NB4 (cell line): ENCODE measurements at regions not wholly inside any gene's neighbourhood (a gene's known extent, or its start where the extent isn't known, plus 50 kb on each side); places are given as distances from the start of the nearest gene placed in this dataset.
"Not testable (repeated sequence)": the region's sequence is repeated elsewhere in the genome, so short reads cannot be mapped to it uniquely, and the experiment has no call there.

Experiments
- DNase-seq: peaks from one replicate; pipeline ENCODE4 v3.0.0; 2010; ENCODE audit warnings: low read depth
- H3K4me3 ChIP-seq: one replicate; pipeline ENCODE4 v1.5.1; 2011; ENCODE audit warnings: mild to moderate bottlenecking, low read depth, low read length, moderate library complexity
- MYC ChIP-seq: IDR thresholded peaks from 2 replicates; pipeline ENCODE4 v1.6.1; 2011; ENCODE audit warnings: low read depth, low read length
- POLR2A ChIP-seq: IDR thresholded peaks from 2 replicates; pipeline ENCODE4 v1.6.1; 2011; ENCODE audit warnings: mild to moderate bottlenecking; ENCODE audit not compliant: insufficient read length; ENCODE audit errors: extremely low read depth
- TF ChIP-seq, protein P1 (sequence below): IDR thresholded peaks from 2 replicates; pipeline ENCODE4 v1.6.1; 2011; ENCODE audit warnings: low read depth, low read length
- TF ChIP-seq, protein P2 (sequence below): IDR thresholded peaks from one replicate; pipeline ENCODE4 v1.5.1; 2012; ENCODE audit warnings: low read depth, low read length

DNA sequence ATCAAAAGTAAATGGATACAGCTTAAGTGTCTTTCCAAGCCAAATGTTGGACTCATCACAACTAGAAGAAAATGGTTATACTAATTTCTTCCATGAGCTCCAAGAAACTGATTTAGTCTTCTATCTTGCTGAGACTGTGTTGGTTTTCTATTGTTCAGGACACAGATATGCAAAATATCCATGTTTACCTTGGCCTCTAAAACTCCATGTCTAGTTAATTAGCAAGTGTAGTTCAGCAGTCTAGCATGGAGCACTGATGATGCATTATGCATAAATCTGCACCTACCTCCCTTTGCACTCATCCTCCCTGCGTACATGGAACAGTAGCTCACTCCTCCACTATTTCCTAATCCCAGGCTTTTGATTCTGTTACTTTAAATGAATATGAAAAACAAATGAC is 731.4 kb upstream of the CHAC2 start:
- no peak for TF ChIP-seq MYC
- TF ChIP-seq, protein P1, sequence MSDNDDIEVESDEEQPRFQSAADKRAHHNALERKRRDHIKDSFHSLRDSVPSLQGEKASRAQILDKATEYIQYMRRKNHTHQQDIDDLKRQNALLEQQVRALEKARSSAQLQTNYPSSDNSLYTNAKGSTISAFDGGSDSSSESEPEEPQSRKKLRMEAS: no peak
- DNase-seq: no peak
- no peak overlapping the region for H3K4me3 ChIP-seq

DNA sequence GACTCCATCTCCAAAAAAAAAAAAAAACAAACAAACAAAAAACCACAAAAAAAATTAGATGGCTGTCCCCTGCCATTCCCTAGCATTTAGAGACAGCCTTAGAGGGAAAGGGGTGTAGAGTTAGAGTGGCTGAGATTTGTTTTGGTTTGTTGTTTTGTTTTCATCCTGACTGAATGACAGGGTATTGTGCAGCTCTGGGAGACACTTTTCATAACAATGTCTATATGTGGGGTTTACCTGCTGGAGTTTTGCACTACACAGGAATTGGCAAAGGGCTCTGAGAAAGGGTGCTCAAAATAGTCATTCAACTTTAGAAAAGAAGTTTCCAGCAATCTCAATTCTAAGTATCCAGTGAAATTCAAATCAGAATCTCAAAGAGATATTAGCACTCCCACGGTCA is 732.5 kb upstream of the CHAC2 start:
- no peak overlapping the region for H3K4me3 ChIP-seq
- TF ChIP-seq MYC: no peak
- TF ChIP-seq, protein P2, sequence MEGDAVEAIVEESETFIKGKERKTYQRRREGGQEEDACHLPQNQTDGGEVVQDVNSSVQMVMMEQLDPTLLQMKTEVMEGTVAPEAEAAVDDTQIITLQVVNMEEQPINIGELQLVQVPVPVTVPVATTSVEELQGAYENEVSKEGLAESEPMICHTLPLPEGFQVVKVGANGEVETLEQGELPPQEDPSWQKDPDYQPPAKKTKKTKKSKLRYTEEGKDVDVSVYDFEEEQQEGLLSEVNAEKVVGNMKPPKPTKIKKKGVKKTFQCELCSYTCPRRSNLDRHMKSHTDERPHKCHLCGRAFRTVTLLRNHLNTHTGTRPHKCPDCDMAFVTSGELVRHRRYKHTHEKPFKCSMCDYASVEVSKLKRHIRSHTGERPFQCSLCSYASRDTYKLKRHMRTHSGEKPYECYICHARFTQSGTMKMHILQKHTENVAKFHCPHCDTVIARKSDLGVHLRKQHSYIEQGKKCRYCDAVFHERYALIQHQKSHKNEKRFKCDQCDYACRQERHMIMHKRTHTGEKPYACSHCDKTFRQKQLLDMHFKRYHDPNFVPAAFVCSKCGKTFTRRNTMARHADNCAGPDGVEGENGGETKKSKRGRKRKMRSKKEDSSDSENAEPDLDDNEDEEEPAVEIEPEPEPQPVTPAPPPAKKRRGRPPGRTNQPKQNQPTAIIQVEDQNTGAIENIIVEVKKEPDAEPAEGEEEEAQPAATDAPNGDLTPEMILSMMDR: no peak
- TF ChIP-seq POLR2A: no peak
- TF ChIP-seq, protein P1: no peak
- no peak for DNase-seq

DNA sequence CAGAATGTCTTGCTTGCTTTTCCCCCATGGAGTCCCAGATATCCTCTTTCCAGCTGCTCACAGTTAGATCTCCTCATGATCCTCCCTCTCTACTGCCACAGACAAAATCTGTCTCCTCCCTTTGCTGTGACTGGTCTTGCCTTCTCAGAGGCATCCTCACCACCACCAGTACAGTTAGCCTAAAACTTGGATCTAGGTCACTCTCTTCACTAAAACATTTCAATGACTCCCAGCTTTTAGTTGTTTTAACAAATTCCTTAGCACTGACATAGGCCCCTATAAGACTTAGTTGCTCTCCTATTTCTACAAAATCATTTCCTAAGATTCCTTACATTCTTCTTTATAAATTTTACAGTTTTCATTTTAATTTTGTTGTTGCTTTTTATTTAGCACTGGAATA is 734.2 kb upstream of the CHAC2 start:
- TF ChIP-seq POLR2A (no peak), MYC (no peak)
- TF ChIP-seq, protein P2: no peak
- TF ChIP-seq, protein P1: no peak
- no peak overlapping the region for H3K4me3 ChIP-seq
- DNase-seq: no peak

DNA sequence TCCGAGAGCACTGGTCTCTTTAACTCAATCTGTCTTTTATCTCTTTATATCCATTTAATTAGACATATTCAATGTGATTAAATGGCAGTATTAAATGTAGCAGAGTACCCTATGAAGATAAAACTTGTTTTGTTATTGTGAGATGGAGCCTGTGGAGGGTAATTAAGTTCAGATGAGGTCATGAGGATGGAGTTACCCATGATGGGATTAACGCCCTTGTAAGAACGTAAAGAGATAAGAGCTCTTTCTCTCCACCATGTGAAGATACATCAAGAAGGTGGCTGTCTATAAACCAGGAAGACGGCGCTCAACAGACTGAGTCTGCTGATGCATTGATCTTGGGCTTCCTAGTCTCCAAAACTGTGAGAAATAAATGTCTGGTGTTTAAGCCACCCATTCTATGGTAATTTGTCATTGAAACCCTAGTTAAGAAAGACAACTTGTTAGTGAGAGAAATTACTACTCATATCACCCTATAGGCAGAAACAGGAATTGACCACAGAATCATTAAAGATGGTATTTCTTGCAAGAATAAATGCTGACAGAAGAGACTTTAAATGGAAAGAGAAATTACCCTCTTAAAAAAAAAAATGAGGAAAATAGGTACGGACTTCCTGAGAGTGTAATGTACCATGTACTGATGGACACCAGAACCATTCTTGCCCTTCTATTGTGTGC is 738.7 kb upstream of the CHAC2 start:
- no peak for TF ChIP-seq POLR2A
- TF ChIP-seq, protein P1: no peak
- TF ChIP-seq MYC: no peak
- TF ChIP-seq, protein P2: no peak
- no peak overlapping the region for H3K4me3 ChIP-seq
- no peak for DNase-seq

DNA sequence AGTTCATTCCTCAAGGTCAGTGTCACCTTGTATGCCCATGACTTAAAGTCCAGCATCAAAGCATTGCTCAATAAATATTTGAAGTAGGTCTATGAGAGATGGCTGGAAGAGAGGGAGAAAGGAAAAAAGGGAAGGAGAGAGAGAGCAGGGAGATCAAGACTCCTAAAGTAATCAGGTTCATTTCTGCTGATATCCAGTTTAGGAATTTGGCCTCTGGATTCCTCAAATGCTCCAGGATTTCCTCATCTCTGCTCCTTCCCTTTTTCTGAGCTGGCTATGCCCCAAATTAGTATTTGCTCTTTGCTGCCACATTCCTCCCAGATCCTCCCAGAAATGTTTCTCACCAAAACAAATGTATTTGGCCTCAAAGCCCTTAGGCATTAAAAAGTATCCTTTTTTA is 739.4 kb upstream of the CHAC2 start:
- no peak for DNase-seq
- no peak for TF ChIP-seq MYC
- no peak for TF ChIP-seq POLR2A
- TF ChIP-seq, protein P1: no peak
- H3K4me3 ChIP-seq: no peak overlapping the region

DNA sequence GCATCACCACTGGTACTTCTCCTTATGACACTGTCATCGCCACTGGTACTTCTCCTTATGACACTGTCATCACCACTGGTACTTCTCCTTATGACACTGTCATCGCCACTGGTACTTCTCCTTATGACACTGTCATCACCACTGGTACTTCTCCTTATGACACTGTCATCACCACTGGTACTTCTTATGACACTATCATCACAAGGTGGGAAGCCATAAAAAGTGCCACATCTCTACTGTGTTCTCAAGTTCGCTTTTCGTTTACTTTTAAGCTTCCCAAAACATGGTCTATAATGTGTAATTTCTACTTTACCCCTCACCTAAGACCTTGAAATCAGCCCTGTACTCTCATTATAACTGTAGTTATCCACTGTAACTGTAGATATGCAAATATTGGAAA is 745.4 kb upstream of the CHAC2 start:
- not testable (repeated sequence) for DNase-seq, H3K4me3 ChIP-seq

DNA sequence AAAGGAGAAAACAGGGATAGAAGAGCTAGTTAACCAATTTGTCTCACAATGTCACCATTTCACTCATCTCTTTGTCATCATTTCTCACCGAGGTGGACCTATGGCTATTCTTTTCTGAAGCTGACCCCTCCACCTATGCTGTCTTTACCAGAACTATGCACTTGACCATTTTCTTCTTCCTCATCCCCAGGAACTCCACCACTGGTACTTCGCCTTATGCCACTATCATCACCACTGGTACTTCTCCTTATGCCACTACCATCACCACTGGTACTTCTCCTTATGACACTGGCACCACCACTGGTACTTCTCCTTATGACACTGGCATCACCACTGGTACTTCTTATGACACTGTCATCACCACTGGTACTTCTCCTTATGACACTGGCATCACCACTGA is 745.8 kb upstream of the CHAC2 start:
- no peak for TF ChIP-seq POLR2A
- TF ChIP-seq, protein P1: no peak
- H3K4me3 ChIP-seq: no peak overlapping the region
- DNase-seq: peak; percentile 11

DNA sequence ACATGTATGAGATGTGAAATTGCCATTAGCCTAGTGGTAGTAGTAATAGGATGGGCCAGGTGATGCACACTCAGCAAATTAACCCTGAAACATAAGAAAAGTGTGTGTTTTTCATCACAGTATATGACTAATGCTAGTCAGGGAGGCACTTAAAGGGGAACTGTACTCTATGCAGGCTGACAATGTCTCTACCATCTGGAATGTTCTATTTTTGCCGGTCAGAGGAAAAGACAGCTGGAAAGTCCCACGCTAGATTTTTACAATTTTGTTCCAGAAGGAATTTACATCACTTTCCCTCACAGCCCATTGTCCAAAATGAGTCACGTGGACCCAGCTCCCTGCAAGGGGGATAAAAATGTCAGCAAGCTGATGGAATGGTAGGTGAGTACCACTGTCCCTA is 746.3 kb upstream of the CHAC2 start:
- TF ChIP-seq, protein P1: no peak
- TF ChIP-seq POLR2A (no peak), MYC (no peak)
- TF ChIP-seq, protein P2: no peak
- no peak overlapping the region for H3K4me3 ChIP-seq
- DNase-seq: no peak
